ENCODE measurements at regions not wholly inside any gene's neighbourhood (a gene's known extent, or its start where the extent isn't known, plus 50 kb on each side); places are given as distances from the start of the nearest gene placed in this dataset.
A peak's percentile ranks its signal among the peaks of the same experiment; 100 is the strongest.
"Not testable (repeated sequence)": the region's sequence is repeated elsewhere in the genome, so short reads cannot be mapped to it uniquely, and the experiment has no call there.

DNA sequence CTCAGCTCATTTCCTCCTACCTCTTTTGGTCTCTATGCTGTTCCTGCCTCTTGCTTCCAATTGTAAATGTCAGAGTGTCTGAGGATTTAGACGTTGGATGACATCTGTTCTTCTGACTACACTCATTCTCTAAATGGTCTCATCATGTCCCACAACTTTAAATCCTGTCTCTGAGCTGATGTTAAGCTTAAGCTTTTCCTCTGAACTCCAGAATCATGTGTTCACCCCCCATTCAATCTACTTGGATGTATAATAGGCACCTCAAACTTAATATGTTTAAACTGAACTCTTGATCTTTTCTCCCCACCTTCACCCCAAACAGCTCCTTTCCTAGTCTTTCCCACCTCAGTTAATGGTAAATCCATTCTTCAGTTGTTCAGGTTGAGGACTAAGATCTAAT, 433.6 kb downstream of the CSNK1G3 start:
- intact Hi-C loops (cut with DNase I; ENCODE audit: low total_unique reads), result no loop called here
- Histone ChIP-seq H3K4me3 (no peak overlapping the region), H3K4me1 (no peaks in the 10 kb centered on the region), H3K27ac (no peak overlapping the region), H3K27me3 (no peaks in the 10 kb centered on the region), H3K9me3 (no peaks in the 10 kb centered on the region), H3K36me3 (ENCODE audit: low read depth, missing control alignments) (no peaks in the 10 kb centered on the region)
- 55 to 64% methylated on average over 1 of the region's 1 CpG for WGBS, 2 donors
- TF ChIP-seq POLR2A (IDR thresholded peaks at IDR 0.05), result no peak
- TF ChIP-seq, protein P1, sequence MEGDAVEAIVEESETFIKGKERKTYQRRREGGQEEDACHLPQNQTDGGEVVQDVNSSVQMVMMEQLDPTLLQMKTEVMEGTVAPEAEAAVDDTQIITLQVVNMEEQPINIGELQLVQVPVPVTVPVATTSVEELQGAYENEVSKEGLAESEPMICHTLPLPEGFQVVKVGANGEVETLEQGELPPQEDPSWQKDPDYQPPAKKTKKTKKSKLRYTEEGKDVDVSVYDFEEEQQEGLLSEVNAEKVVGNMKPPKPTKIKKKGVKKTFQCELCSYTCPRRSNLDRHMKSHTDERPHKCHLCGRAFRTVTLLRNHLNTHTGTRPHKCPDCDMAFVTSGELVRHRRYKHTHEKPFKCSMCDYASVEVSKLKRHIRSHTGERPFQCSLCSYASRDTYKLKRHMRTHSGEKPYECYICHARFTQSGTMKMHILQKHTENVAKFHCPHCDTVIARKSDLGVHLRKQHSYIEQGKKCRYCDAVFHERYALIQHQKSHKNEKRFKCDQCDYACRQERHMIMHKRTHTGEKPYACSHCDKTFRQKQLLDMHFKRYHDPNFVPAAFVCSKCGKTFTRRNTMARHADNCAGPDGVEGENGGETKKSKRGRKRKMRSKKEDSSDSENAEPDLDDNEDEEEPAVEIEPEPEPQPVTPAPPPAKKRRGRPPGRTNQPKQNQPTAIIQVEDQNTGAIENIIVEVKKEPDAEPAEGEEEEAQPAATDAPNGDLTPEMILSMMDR (IDR thresholded peaks at IDR 0.05), result no peak
- no peak for DNase-seq

DNA sequence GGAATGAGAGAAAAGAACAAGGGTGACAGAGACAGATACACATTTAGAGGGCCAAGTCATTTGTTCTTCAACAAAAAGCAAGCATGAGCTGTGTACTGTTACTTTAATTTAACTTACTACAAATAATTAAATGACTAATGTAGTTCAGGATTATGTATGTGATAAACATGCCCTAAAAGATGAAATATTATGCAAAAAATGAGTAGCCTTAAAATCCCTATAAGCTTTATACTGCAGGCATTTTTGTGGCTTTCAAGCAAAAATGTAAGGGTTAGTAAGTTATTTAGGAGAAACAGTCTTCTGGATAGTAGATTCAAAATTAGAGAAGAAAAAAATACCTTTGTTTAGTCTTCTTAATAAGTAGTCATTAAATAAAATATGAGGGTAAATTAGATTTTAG, 431.2 kb downstream of the CSNK1G3 start:
- Histone ChIP-seq H3K9me3 (no peaks in the 10 kb centered on the region), H3K4me1 (no peaks in the 10 kb centered on the region), H3K27me3 (no peaks in the 10 kb centered on the region), H3K4me3 (no peak overlapping the region), H3K27ac (no peak overlapping the region), H3K36me3 (ENCODE audit: low read depth, missing control alignments) (no peaks in the 10 kb centered on the region)
- intact Hi-C loops (cut with DNase I; ENCODE audit: low total_unique reads), result no loop called here
- TF ChIP-seq, protein P1 (IDR thresholded peaks at IDR 0.05), result no peak
- no peak for TF ChIP-seq POLR2A (IDR thresholded peaks at IDR 0.05)
- no peak for DNase-seq

DNA sequence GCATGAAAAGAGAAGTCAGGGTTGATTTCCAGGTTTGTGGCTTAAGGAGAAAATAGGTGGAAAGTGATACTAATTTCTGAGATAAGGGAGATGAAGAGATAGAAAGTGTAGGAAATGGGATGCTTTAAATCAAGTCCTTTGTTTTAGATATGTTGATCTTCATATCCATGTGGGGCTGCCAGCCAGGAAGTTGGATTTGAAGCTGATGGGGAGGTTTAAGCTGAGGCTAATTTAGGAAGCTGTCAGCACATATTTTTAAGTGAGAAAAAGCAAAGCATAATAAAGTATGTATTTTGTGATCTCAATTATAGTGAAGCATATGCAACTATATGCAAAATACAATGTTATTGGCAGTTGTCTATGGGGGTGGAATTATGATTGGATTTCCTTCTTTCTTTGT, 428.4 kb downstream of the CSNK1G3 start:
- no peak for DNase-seq
- Histone ChIP-seq H3K4me1 (no peaks in the 10 kb centered on the region), H3K36me3 (ENCODE audit: low read depth, missing control alignments) (no peaks in the 10 kb centered on the region), H3K4me3 (no peak overlapping the region), H3K9me3 (no peaks in the 10 kb centered on the region), H3K27me3 (no peaks in the 10 kb centered on the region), H3K27ac (no peak overlapping the region)
- TF ChIP-seq, protein P1 (IDR thresholded peaks at IDR 0.05), result no peak
- no peak for TF ChIP-seq POLR2A (IDR thresholded peaks at IDR 0.05)
- intact Hi-C loops (cut with DNase I; ENCODE audit: low total_unique reads), result no loop called here

DNA sequence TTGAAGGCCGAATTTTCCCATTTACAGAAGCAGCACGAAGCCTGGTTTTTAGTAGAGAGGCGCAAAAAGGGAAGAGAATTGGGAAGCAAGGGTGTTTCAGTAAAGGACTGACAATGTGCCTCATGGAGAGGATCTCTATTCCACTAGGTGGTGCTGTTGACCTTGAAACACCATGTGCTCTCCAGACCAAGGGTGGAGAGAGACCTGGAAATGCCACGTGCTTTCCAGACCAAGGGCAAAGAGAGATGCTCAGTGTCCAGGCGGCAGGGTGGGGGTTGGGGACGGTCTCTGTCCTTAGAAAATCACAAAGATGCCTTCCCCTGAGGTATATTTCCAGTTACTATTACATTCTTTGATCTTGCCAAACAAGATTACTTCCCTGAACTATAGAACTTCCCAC, 425.3 kb downstream of the CSNK1G3 start:
- no peak for TF ChIP-seq POLR2A (IDR thresholded peaks at IDR 0.05)
- TF ChIP-seq, protein P1 (IDR thresholded peaks at IDR 0.05), result peak; percentile 26 to 35 (median 28)
- Histone ChIP-seq H3K9me3 (no peaks in the 10 kb centered on the region), H3K4me3 (no peak overlapping the region), H3K27me3 (no peaks in the 10 kb centered on the region), H3K4me1 (no peaks in the 10 kb centered on the region), H3K36me3 (ENCODE audit: low read depth, missing control alignments) (no peaks in the 10 kb centered on the region), H3K27ac (no peak overlapping the region)
- intact Hi-C loops (cut with DNase I; ENCODE audit: low total_unique reads), result no loop called here
- DNase-seq, result peak; percentile 32
- 63 to 69% methylated on average over 6 of the region's 6 CpGs for WGBS, 2 donors

DNA sequence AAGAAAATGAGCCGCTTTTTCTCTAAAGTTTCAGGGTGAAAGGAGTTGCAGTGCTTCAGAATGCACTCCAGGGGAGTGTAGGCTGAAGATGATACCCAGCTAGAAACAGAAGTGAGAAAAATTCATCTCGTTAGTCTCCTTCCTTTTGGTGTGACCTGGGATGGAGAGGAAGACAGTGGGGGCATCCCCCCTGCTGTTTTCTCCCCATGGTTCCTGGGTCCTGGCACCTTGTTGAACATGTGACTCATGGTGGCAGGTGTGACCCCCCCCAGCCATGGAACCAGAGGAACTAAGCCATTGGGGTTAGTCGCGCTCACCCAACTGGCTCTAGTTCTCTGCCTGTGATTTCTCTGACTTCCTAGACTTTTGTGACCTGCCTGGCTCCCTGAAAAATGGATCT, 424.6 kb downstream of the CSNK1G3 start:
- Histone ChIP-seq H3K27me3 (no peaks in the 10 kb centered on the region), H3K4me1 (no peaks in the 10 kb centered on the region), H3K9me3 (no peaks in the 10 kb centered on the region), H3K27ac (no peak overlapping the region), H3K36me3 (ENCODE audit: low read depth, missing control alignments) (no peaks in the 10 kb centered on the region), H3K4me3 (no peak overlapping the region)
- TF ChIP-seq POLR2A (IDR thresholded peaks at IDR 0.05), result no peak
- TF ChIP-seq, protein P1 (IDR thresholded peaks at IDR 0.05), result no peak
- WGBS, 2 donors, result 93% methylated on average over 4 of the region's 4 CpGs
- intact Hi-C loops (cut with DNase I; ENCODE audit: low total_unique reads), result no loop called here
- no peak for DNase-seq

DNA sequence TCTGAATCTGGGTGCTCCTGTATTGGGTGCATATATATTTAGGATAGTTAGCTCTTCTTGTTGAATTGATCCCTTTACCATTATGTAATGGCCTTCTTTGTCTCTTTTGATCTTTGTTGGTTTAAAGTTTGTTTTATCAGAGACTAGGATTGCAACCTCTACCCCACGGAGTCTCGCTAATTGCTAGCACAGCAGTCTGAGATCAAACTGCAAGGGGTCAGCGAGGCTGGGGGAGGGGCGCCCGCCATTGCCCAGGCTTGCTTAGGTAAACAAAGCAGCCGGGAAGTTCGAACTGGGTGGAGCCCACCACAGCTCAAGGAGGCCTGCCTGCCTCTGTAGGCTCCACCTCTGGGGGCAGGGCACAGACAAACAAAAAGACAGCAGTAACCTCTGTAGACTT, 421.8 kb downstream of the CSNK1G3 start:
- WGBS, 2 donors, result 64 to 71% methylated on average over 6 to 7 of the region's 7 CpGs
- H3K27me3 ChIP-seq; intact Hi-C loops (cut with DNase I; ENCODE audit: low total_unique reads); H3K4me3 ChIP-seq; H3K4me1 ChIP-seq; H3K36me3 ChIP-seq (ENCODE audit: low read depth, missing control alignments); H3K27ac ChIP-seq; H3K9me3 ChIP-seq; DNase-seq: not testable (repeated sequence)
